HCT116 (cell line): ENCODE measurements at regions not wholly inside any gene's neighbourhood (a gene's known extent, or its start where the extent isn't known, plus 50 kb on each side); places are given as distances from the start of the nearest gene placed in this dataset.

Experiments used
- ATAC-seq: fragments of 200-7000 bp; cut with Tn5 transposase; 2 replicates; pipeline ENCODE4 v1.9.1; 2020; ENCODE audit warnings: mild to moderate bottlenecking, moderate library complexity
- BruUV-seq: library from RNA; stranded (reverse); fragments of 400-500 nt; replicated peaks from 2 replicates; lab custom pipeline; 2021; lab: Mats Ljungman, UMichigan
- CTCF ChIA-PET: fragments of 300-600 bp; sonication (Branson Sonifier 250); formaldehyde crosslinking; loops from one replicate; lab custom pipeline; 2021; ENCODE audit warnings: antibody characterized with exemption; lab: Charles Lee
- POLR2A ChIA-PET: fragments of 300-600, 350-600 bp; sonication (Branson Sonifier 250); formaldehyde crosslinking; loops from one replicate; lab custom pipeline; 2021; ENCODE audit warnings: antibody characterized with exemption; lab: Charles Lee
- RAD21 ChIA-PET, 2 experiments: fragments of 300-600 bp; sonication (Branson Sonifier 250); formaldehyde crosslinking; loops; one replicate each; lab custom pipeline; 2023; ENCODE audit warnings: low total read pairs in 2 of 2; ENCODE audit not compliant: uncharacterized antibody in 2 of 2, unreplicated experiment in 2 of 2, low non-redundant PET in 1 of 2; lab: Charles Lee
- DNase-seq: peaks from one replicate; pipeline ENCODE4 v3.0.0-alpha.2; 2010; ENCODE audit warnings: low read depth, low spot score
- H2AFZ ChIP-seq: fragments of 200-600 bp; shearing (Covaris generic), sonication (generic); 2 replicates; pipeline ENCODE4 v1.6.1; 2017; ENCODE audit warnings: low read depth, mixed run types, mixed read lengths, antibody characterized with exemption, low read length; ENCODE audit not compliant: poor library complexity, severe bottlenecking
- H3K27ac ChIP-seq: 2 replicates; pipeline ENCODE4 v1.5.1; 2012; ENCODE audit warnings: low read depth, low read length
- H3K27me3 ChIP-seq: fragments of 200-600 bp; sonication (generic); 2 replicates; pipeline ENCODE4 v1.6.1; 2016; ENCODE audit warnings: mixed run types, low read length, mixed read lengths; ENCODE audit not compliant: insufficient read depth
- H3K36me3 ChIP-seq, 2 experiments: fragments of 200-500 bp in 1 of 2; fragments of 200-600 bp in 1 of 2; sonication (Bioruptor generic) in 1 of 2; sonication (generic) in 1 of 2; 2 replicates each; pipeline versions ENCODE4 v1.5.1 to v1.6.1; 2014 to 2016; ENCODE audit warnings: low read length in 2 of 2, inconsistent platforms in 1 of 2, mixed read lengths in 1 of 2, mixed run types in 1 of 2; ENCODE audit not compliant: insufficient read depth in 2 of 2, control insufficient read depth in 1 of 2
- H3K4me1 ChIP-seq, 2 experiments: fragments of 200-600 bp in 1 of 2; sonication (generic) in 1 of 2; 2 replicates each; pipeline versions ENCODE4 v1.5.1 to v1.6.1; 2012 to 2017; ENCODE audit warnings: low read length in 2 of 2, inconsistent platforms in 1 of 2, mild to moderate bottlenecking in 1 of 2, mixed read lengths in 1 of 2, mixed run types in 1 of 2, moderate library complexity in 1 of 2; ENCODE audit not compliant: insufficient read depth in 2 of 2, control insufficient read depth in 1 of 2
- H3K4me2 ChIP-seq: fragments of 200-600 bp; sonication (generic); 2 replicates; pipeline ENCODE4 v1.6.1; 2017; ENCODE audit warnings: mixed run types, low read length, mixed read lengths
- H3K4me3 ChIP-seq, 2 experiments: fragments of 200-600 bp in 1 of 2; sonication (generic) in 1 of 2; replicated peaks in 1 of 2; 2 replicates each; pipeline ENCODE4 v1.5.1; 2011 to 2016; ENCODE audit warnings: low read length in 2 of 2, control low read depth in 1 of 2, low read depth in 1 of 2, mild to moderate bottlenecking in 1 of 2, mixed read lengths in 1 of 2, mixed run types in 1 of 2
- H3K79me2 ChIP-seq: fragments of 200-600 bp; sonication (generic); 2 replicates; pipeline ENCODE4 v1.6.1; 2017; ENCODE audit warnings: mild to moderate bottlenecking, mixed run types, low read length, moderate library complexity, mixed read lengths; ENCODE audit not compliant: insufficient read depth
- H3K9ac ChIP-seq: fragments of 200-600 bp; sonication (generic); 2 replicates; pipeline ENCODE4 v1.6.1; 2016; ENCODE audit warnings: low read length, mixed read lengths
- H3K9me2 ChIP-seq: fragments of 200-600 bp; sonication (generic), shearing (Covaris generic); 2 replicates; pipeline ENCODE4 v1.6.1; 2017; ENCODE audit warnings: mixed run types, mild to moderate bottlenecking, moderate library complexity; ENCODE audit not compliant: insufficient read depth
- H3K9me3 ChIP-seq, 2 experiments: fragments of 200-500 bp in 1 of 2; fragments of 200-600 bp in 1 of 2; sonication (Bioruptor generic) in 1 of 2; sonication (generic) in 1 of 2; 2 replicates each; pipeline ENCODE4 v1.6.1; 2014 to 2017; ENCODE audit warnings: low read length in 2 of 2, mixed read lengths in 2 of 2, inconsistent platforms in 1 of 2, low read depth in 1 of 2, mild to moderate bottlenecking in 1 of 2, mixed run types in 1 of 2, moderate library complexity in 1 of 2; ENCODE audit not compliant: control insufficient read depth in 1 of 2, insufficient read depth in 1 of 2
- H4K20me1 ChIP-seq: fragments of 200-600 bp; sonication (generic), shearing (Covaris generic); 2 replicates; pipeline ENCODE4 v1.6.1; 2017; ENCODE audit warnings: mixed run types, mild to moderate bottlenecking, moderate library complexity; ENCODE audit not compliant: insufficient read depth
- CBX3 ChIP-seq: IDR thresholded peaks from 2 replicates; pipeline ENCODE4 v1.6.1; 2012; ENCODE audit warnings: low read depth
- CEBPB ChIP-seq: IDR thresholded peaks from 2 replicates; pipeline ENCODE4 v1.6.1; 2012; ENCODE audit warnings: low read depth
- EGR1 ChIP-seq: IDR thresholded peaks from 2 replicates; pipeline ENCODE4 v1.6.1; 2012; ENCODE audit warnings: low read depth
- EZH2 ChIP-seq: fragments of 200-600 bp; sonication (generic); IDR thresholded peaks from 2 replicates; pipeline ENCODE4 v1.6.1; 2017; ENCODE audit warnings: antibody characterized with exemption, mixed run types
- EZH2phosphoT487 ChIP-seq: fragments of 200-600 bp; IDR thresholded peaks from 2 replicates; pipeline ENCODE4 v1.6.1; 2018; ENCODE audit warnings: antibody characterized with exemption, borderline replicate concordance
- FOSL1 ChIP-seq: IDR thresholded peaks from 2 replicates; pipeline ENCODE4 v1.6.1; 2012; ENCODE audit warnings: low read depth
- POLR2A ChIP-seq: IDR thresholded peaks from 2 replicates; pipeline ENCODE4 v1.7.0; 2011; ENCODE audit warnings: borderline replicate concordance; ENCODE audit not compliant: insufficient read depth, insufficient read length; ENCODE audit errors: extremely low read depth
- POLR2AphosphoS5 ChIP-seq: IDR thresholded peaks from 2 replicates; pipeline ENCODE4 v1.6.1; 2011; ENCODE audit warnings: mild to moderate bottlenecking, low read depth, low read length, moderate library complexity
- RAD21 ChIP-seq: IDR thresholded peaks from 2 replicates; pipeline ENCODE4 v1.6.1; 2012; ENCODE audit warnings: low read depth, mild to moderate bottlenecking
- SIN3A ChIP-seq: IDR thresholded peaks from 2 replicates; pipeline ENCODE4 v1.6.1; 2012; ENCODE audit warnings: low read depth
- TCF7L2 ChIP-seq: IDR thresholded peaks from 2 replicates; pipeline ENCODE4 v1.7.0; 2011; ENCODE audit warnings: borderline replicate concordance, inconsistent platforms; ENCODE audit not compliant: insufficient read depth, insufficient read length; ENCODE audit errors: extremely low read depth
- ZBTB33 ChIP-seq: IDR thresholded peaks from 2 replicates; pipeline ENCODE4 v1.6.1; 2011; ENCODE audit warnings: mild to moderate bottlenecking, low read length, moderate library complexity; ENCODE audit not compliant: insufficient replicate concordance; ENCODE audit errors: extremely low read depth
- ZFX ChIP-seq: fragments of 450-650 bp; IDR thresholded peaks from 2 replicates; pipeline ENCODE4 v1.6.1; 2017
- intact Hi-C: fragments of 100-400 bp; cut with micrococcal nuclease; formaldehyde crosslinking; loops from 2 replicates; pipeline ENCODE4 v1.10.0; 2022
- TF ChIP-seq, protein P1 (sequence below): IDR thresholded peaks from 2 replicates; pipeline ENCODE4 v1.6.1; 2012
- TF ChIP-seq, protein P2 (sequence below): IDR thresholded peaks from 2 replicates; pipeline ENCODE4 v1.6.1; 2012; ENCODE audit warnings: low read depth
- TF ChIP-seq, protein P3 (sequence below): IDR thresholded peaks from 2 replicates; pipeline ENCODE4 v1.6.1; 2012

DNA sequence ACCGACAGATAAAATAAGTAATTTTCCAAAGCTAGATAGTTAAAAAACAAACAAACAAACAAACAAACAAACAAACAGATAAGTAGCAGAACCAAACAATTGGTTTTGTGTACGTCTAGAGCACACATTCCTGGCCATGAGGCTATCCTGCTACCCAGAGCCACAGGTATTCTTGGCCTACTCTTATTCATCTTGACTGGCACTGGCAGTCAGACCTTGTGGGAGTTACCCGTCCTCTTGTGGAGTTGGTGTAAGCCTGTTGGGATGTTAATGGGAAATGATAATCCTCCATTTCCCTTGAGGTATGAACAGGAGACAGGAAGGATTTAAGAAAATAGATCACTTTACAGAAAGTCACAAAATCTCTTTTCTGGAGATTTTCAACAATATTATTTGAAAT lies 142.4 kb upstream of the MEOX2 start:
- H3K4me3 ChIP-seq, result no peak overlapping the region
- H2AFZ ChIP-seq, result no peak overlapping the region
- H4K20me1 ChIP-seq, result no peaks in the 10 kb centered on the region
- no TSS peak for BruUV-seq
- H3K79me2 ChIP-seq, result no peaks in the 10 kb centered on the region
- H3K9me3 ChIP-seq, result no peaks in the 10 kb centered on the region
- no peak overlapping the region for H3K9ac ChIP-seq
- no peaks in the 10 kb centered on the region for H3K36me3 ChIP-seq
- TF ChIP-seq EZH2phosphoT487 (no peak), EZH2 (no peak), POLR2AphosphoS5 (no peak), POLR2A (no peak), ZFX (no peak), TCF7L2 (no peak), CEBPB (no peak), ZBTB33 (no peak), EGR1 (no peak), RAD21 (no peak), FOSL1 (no peak), CBX3 (no peak), SIN3A (no peak)
- TF ChIP-seq, protein P1, sequence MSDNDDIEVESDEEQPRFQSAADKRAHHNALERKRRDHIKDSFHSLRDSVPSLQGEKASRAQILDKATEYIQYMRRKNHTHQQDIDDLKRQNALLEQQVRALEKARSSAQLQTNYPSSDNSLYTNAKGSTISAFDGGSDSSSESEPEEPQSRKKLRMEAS, result no peak
- TF ChIP-seq, protein P2, sequence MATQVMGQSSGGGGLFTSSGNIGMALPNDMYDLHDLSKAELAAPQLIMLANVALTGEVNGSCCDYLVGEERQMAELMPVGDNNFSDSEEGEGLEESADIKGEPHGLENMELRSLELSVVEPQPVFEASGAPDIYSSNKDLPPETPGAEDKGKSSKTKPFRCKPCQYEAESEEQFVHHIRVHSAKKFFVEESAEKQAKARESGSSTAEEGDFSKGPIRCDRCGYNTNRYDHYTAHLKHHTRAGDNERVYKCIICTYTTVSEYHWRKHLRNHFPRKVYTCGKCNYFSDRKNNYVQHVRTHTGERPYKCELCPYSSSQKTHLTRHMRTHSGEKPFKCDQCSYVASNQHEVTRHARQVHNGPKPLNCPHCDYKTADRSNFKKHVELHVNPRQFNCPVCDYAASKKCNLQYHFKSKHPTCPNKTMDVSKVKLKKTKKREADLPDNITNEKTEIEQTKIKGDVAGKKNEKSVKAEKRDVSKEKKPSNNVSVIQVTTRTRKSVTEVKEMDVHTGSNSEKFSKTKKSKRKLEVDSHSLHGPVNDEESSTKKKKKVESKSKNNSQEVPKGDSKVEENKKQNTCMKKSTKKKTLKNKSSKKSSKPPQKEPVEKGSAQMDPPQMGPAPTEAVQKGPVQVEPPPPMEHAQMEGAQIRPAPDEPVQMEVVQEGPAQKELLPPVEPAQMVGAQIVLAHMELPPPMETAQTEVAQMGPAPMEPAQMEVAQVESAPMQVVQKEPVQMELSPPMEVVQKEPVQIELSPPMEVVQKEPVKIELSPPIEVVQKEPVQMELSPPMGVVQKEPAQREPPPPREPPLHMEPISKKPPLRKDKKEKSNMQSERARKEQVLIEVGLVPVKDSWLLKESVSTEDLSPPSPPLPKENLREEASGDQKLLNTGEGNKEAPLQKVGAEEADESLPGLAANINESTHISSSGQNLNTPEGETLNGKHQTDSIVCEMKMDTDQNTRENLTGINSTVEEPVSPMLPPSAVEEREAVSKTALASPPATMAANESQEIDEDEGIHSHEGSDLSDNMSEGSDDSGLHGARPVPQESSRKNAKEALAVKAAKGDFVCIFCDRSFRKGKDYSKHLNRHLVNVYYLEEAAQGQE, result no peak
- TF ChIP-seq, protein P3, sequence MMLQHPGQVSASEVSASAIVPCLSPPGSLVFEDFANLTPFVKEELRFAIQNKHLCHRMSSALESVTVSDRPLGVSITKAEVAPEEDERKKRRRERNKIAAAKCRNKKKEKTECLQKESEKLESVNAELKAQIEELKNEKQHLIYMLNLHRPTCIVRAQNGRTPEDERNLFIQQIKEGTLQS, result no peak
- no peaks in the 10 kb centered on the region for H3K4me1 ChIP-seq
- H3K9me2 ChIP-seq, result no peaks in the 10 kb centered on the region
- no peak for ATAC-seq
- DNase-seq, result no peak
- H3K4me2 ChIP-seq, result no peak overlapping the region
- ChIA-PET POLR2A (no interaction called here), RAD21 (no interaction called here), CTCF (no interaction called here)
- no peaks in the 10 kb centered on the region for H3K27me3 ChIP-seq
- no peak overlapping the region for H3K27ac ChIP-seq
- intact Hi-C loops, result no loop called here
